ENCODE measurements at regions not wholly inside any gene's neighbourhood (a gene's known extent, or its start where the extent isn't known, plus 50 kb on each side); places are given as distances from the start of the nearest gene placed in this dataset.

DNA sequence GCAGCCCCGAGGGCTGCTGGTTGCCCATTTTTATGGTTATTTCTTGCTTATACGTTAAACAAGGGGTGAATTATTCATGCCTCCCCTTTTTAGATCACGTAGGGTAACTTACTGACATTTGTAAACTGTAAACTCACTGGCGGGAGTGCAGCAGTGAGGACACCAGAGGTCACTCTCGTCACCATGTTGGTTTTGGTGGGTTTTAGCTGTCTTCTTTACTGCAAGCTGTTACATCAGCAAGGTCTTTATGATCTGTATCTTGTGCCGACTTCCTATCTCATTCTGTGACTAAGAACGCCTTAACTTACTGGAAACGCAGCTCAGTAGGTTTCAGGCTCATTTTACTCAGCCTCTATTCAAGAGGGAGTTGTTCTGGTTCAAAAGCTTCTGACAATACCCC lies 155.0 kb upstream of the PRDM9 start:
- TF ChIP-seq, protein P1, sequence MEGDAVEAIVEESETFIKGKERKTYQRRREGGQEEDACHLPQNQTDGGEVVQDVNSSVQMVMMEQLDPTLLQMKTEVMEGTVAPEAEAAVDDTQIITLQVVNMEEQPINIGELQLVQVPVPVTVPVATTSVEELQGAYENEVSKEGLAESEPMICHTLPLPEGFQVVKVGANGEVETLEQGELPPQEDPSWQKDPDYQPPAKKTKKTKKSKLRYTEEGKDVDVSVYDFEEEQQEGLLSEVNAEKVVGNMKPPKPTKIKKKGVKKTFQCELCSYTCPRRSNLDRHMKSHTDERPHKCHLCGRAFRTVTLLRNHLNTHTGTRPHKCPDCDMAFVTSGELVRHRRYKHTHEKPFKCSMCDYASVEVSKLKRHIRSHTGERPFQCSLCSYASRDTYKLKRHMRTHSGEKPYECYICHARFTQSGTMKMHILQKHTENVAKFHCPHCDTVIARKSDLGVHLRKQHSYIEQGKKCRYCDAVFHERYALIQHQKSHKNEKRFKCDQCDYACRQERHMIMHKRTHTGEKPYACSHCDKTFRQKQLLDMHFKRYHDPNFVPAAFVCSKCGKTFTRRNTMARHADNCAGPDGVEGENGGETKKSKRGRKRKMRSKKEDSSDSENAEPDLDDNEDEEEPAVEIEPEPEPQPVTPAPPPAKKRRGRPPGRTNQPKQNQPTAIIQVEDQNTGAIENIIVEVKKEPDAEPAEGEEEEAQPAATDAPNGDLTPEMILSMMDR (IDR thresholded peaks at IDR 0.05) = no peak
- no peak for TF ChIP-seq POLR2AphosphoS5 (IDR thresholded peaks at IDR 0.05; ENCODE audit: low read depth, low read length)
- no peak for TF ChIP-seq TCF7L2 (IDR thresholded peaks at IDR 0.05; ENCODE audit: low read depth, low read length)
- TF ChIP-seq SIN3A (IDR thresholded peaks at IDR 0.05; ENCODE audit: borderline replicate concordance, insufficient read depth, low read depth, low read length) = no peak
- TF ChIP-seq, protein P2, sequence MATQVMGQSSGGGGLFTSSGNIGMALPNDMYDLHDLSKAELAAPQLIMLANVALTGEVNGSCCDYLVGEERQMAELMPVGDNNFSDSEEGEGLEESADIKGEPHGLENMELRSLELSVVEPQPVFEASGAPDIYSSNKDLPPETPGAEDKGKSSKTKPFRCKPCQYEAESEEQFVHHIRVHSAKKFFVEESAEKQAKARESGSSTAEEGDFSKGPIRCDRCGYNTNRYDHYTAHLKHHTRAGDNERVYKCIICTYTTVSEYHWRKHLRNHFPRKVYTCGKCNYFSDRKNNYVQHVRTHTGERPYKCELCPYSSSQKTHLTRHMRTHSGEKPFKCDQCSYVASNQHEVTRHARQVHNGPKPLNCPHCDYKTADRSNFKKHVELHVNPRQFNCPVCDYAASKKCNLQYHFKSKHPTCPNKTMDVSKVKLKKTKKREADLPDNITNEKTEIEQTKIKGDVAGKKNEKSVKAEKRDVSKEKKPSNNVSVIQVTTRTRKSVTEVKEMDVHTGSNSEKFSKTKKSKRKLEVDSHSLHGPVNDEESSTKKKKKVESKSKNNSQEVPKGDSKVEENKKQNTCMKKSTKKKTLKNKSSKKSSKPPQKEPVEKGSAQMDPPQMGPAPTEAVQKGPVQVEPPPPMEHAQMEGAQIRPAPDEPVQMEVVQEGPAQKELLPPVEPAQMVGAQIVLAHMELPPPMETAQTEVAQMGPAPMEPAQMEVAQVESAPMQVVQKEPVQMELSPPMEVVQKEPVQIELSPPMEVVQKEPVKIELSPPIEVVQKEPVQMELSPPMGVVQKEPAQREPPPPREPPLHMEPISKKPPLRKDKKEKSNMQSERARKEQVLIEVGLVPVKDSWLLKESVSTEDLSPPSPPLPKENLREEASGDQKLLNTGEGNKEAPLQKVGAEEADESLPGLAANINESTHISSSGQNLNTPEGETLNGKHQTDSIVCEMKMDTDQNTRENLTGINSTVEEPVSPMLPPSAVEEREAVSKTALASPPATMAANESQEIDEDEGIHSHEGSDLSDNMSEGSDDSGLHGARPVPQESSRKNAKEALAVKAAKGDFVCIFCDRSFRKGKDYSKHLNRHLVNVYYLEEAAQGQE (IDR thresholded peaks at IDR 0.05; ENCODE audit: insufficient read depth in 1 of 2, low read depth in 2 of 2, low read length in 1 of 2) = no peak
